ENCODE measurements at regions not wholly inside any gene's neighbourhood (a gene's known extent, or its start where the extent isn't known, plus 50 kb on each side); places are given as distances from the start of the nearest gene placed in this dataset.

DNA sequence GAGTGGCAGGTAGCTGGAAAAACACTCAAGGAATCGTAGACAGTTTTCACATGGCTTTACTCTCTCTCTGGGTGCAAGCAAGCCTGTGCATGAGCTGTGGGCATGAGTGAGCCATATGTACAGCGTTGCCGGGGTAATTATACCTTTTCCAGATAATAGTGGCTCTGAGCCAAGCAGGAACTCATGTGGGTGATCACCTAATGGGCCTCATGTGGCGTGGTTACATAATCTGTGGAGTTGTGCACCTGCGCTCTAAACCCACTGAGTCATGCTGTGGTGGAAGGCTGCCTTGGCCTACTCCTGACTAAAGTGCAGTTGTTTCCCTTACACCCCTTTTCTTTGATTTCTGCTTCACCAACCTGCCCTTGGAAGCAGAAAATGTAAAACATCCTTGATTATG is 1564.5 kb upstream of the PCDH10 start:
- Histone ChIP-seq H3K27me3 (replicated peaks in 1 of 2; ENCODE audit: control insufficient read depth in 2 of 2, insufficient read depth in 2 of 2, low read length in 1 of 2) (no peaks in the 10 kb centered on the region), H3K36me3 (ENCODE audit: control insufficient read depth in 2 of 2, insufficient read depth in 2 of 2, low read length in 1 of 2) (no peaks in the 10 kb centered on the region), H3K4me2 (ENCODE audit: control insufficient read depth, insufficient read depth) (no peak overlapping the region), H3K4me1 (ENCODE audit: control insufficient read depth, insufficient read depth, low read length) (no peaks in the 10 kb centered on the region), H2AFZ (ENCODE audit: control insufficient read depth, low read depth, low read length) (no peak overlapping the region), H3K4me3 (no peak overlapping the region), H3K9me3 (replicated peaks; ENCODE audit: control insufficient read depth, insufficient read depth, low read length) (no peaks in the 10 kb centered on the region; the same call in 2 of the 3 replicates), H3K27ac (ENCODE audit: control insufficient read depth, insufficient read depth) (no peak overlapping the region), H4K20me1 (ENCODE audit: control insufficient read depth, insufficient read depth) (no peaks in the 10 kb centered on the region), H3K9ac (ENCODE audit: control insufficient read depth, insufficient read depth, low read length) (no peak overlapping the region), H3K79me2 (ENCODE audit: control insufficient read depth, insufficient read depth, low read length) (no peaks in the 10 kb centered on the region)
- TF ChIP-seq WRNIP1 (IDR thresholded peaks at IDR 0.05; ENCODE audit: borderline replicate concordance, low read depth, low read length) (no peak), NRF1 (conservative IDR thresholded peaks at IDR 0.05; ENCODE audit: low read depth, low read length) (no peak), POLR2AphosphoS2 (IDR thresholded peaks at IDR 0.05; ENCODE audit: low read depth, low read length) (no peak), EP300 (IDR thresholded peaks at IDR 0.05; ENCODE audit: borderline replicate concordance in 1 of 2, control insufficient read depth in 1 of 2, low read depth in 2 of 2, low read length in 2 of 2) (no peak), HDAC6 (IDR thresholded peaks at IDR 0.05; ENCODE audit: unreplicated experiment) (no peak), MYC (IDR thresholded peaks at IDR 0.05; ENCODE audit: insufficient read depth, insufficient read length, insufficient replicate concordance, low read length, severe bottlenecking) (no peak), SUPT20H (IDR thresholded peaks at IDR 0.05; ENCODE audit: borderline replicate concordance, control insufficient read depth, low read depth, low read length) (no peak), SREBF2 (IDR thresholded peaks at IDR 0.05; ENCODE audit: low read length) (no peak), ZZZ3 (IDR thresholded peaks at IDR 0.05; ENCODE audit: control insufficient read depth, insufficient read length, low read depth) (no peak), CEBPB (IDR thresholded peaks at IDR 0.05; ENCODE audit: borderline replicate concordance in 1 of 2, low read depth in 2 of 2, low read length in 2 of 2) (no peak), SMAD5 (IDR thresholded peaks at IDR 0.05; ENCODE audit: low read depth) (no peak), NFXL1 (IDR thresholded peaks at IDR 0.05; ENCODE audit: borderline replicate concordance) (no peak), NFIC (IDR thresholded peaks at IDR 0.05; ENCODE audit: low read depth, low read length) (no peak), ETV6 (conservative IDR thresholded peaks at IDR 0.05 in 1 of 2, IDR thresholded peaks at IDR 0.05 in 1 of 2; ENCODE audit: borderline replicate concordance in 1 of 2, low read depth in 1 of 2) (no peak)
- TF ChIP-seq, protein P1, sequence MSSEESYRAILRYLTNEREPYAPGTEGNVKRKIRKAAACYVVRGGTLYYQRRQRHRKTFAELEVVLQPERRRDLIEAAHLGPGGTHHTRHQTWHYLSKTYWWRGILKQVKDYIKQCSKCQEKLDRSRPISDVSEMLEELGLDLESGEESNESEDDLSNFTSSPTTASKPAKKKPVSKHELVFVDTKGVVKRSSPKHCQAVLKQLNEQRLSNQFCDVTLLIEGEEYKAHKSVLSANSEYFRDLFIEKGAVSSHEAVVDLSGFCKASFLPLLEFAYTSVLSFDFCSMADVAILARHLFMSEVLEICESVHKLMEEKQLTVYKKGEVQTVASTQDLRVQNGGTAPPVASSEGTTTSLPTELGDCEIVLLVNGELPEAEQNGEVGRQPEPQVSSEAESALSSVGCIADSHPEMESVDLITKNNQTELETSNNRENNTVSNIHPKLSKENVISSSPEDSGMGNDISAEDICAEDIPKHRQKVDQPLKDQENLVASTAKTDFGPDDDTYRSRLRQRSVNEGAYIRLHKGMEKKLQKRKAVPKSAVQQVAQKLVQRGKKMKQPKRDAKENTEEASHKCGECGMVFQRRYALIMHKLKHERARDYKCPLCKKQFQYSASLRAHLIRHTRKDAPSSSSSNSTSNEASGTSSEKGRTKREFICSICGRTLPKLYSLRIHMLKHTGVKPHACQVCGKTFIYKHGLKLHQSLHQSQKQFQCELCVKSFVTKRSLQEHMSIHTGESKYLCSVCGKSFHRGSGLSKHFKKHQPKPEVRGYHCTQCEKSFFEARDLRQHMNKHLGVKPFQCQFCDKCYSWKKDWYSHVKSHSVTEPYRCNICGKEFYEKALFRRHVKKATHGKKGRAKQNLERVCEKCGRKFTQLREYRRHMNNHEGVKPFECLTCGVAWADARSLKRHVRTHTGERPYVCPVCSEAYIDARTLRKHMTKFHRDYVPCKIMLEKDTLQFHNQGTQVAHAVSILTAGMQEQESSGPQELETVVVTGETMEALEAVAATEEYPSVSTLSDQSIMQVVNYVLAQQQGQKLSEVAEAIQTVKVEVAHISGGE (CRISPR knock-in tag; IDR thresholded peaks at IDR 0.05): no peak
- TF ChIP-seq, protein P2, sequence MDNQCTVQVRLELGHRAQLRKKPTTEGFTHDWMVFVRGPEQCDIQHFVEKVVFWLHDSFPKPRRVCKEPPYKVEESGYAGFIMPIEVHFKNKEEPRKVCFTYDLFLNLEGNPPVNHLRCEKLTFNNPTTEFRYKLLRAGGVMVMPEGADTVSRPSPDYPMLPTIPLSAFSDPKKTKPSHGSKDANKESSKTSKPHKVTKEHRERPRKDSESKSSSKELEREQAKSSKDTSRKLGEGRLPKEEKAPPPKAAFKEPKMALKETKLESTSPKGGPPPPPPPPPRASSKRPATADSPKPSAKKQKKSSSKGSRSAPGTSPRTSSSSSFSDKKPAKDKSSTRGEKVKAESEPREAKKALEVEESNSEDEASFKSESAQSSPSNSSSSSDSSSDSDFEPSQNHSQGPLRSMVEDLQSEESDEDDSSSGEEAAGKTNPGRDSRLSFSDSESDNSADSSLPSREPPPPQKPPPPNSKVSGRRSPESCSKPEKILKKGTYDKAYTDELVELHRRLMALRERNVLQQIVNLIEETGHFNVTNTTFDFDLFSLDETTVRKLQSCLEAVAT (IDR thresholded peaks at IDR 0.05): no peak
- TF ChIP-seq, protein P3, sequence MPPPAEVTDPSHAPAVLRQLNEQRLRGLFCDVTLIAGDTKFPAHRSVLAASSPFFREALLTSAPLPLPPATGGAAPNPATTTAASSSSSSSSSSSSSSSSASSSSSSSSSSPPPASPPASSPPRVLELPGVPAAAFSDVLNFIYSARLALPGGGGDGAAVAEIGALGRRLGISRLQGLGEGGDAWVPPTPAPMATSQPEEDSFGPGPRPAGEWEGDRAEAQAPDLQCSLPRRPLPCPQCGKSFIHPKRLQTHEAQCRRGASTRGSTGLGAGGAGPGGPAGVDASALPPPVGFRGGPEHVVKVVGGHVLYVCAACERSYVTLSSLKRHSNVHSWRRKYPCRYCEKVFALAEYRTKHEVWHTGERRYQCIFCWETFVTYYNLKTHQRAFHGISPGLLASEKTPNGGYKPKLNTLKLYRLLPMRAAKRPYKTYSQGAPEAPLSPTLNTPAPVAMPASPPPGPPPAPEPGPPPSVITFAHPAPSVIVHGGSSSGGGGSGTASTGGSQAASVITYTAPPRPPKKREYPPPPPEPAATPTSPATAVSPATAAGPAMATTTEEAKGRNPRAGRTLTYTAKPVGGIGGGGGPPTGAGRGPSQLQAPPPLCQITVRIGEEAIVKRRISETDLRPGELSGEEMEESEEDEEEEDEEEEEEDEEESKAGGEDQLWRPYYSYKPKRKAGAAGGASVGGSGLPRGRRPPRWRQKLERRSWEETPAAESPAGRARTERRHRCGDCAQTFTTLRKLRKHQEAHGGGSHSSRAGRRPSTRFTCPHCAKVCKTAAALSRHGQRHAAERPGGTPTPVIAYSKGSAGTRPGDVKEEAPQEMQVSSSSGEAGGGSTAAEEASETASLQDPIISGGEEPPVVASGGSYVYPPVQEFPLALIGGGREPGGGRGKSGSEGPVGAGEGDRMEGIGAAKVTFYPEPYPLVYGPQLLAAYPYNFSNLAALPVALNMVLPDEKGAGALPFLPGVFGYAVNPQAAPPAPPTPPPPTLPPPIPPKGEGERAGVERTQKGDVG (CRISPR knock-in tag; IDR thresholded peaks at IDR 0.05): no peak
- ATAC-seq: no peak
- DNase-seq (ENCODE audit: low read depth, low spot score): no peak
- ChIA-PET SMC1A (ENCODE audit: uncharacterized antibody, unreplicated experiment) (no interaction called here), RAD21 (ENCODE audit: unreplicated experiment) (no interaction called here), CTCF (no interaction called here), POLR2A (no interaction called here)
- in situ Hi-C loops (cut with MboI) (no loop called here), intact Hi-C loops (cut with micrococcal nuclease; ENCODE audit: unreplicated experiment) (no loop called here)
- 25% methylated on average over 5 of the region's 5 CpGs for WGBS (ENCODE audit: insufficient coverage, insufficient replicate concordance, low lambda C conversion rate, missing lambda C conversion rate)
- BruUV-seq (replicated peaks): no TSS peak
- FAIRE-seq: no peak

Data from GM12878 (cell line).